ENCODE measurements at regions not wholly inside any gene's neighbourhood (a gene's known extent, or its start where the extent isn't known, plus 50 kb on each side); places are given as distances from the start of the nearest gene placed in this dataset.
"Not testable (repeated sequence)": the region's sequence is repeated elsewhere in the genome, so short reads cannot be mapped to it uniquely, and the experiment has no call there.

DNA sequence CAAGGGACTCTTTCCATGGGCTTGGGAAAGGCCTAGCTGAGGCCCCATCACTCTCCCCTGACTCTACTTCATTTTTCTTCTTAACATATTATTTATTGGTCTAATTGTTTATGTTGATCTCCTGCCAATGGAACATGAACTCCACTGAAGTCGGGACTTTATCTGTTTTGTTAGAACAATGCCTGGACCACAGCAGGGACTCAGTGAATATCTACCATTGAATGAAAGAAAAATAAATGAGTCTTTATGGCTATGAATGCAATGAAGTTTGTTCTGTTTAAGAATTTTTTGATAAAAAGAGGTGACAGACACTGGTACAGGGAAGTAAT is 112.3 kb downstream of the ADAMTS15 start:
- H3K4me3 ChIP-seq = no peak overlapping the region
- DNase-seq (ENCODE audit: low spot score) = no peak
- no peak overlapping the region for H3K27ac ChIP-seq
- TF ChIP-seq, protein P1, sequence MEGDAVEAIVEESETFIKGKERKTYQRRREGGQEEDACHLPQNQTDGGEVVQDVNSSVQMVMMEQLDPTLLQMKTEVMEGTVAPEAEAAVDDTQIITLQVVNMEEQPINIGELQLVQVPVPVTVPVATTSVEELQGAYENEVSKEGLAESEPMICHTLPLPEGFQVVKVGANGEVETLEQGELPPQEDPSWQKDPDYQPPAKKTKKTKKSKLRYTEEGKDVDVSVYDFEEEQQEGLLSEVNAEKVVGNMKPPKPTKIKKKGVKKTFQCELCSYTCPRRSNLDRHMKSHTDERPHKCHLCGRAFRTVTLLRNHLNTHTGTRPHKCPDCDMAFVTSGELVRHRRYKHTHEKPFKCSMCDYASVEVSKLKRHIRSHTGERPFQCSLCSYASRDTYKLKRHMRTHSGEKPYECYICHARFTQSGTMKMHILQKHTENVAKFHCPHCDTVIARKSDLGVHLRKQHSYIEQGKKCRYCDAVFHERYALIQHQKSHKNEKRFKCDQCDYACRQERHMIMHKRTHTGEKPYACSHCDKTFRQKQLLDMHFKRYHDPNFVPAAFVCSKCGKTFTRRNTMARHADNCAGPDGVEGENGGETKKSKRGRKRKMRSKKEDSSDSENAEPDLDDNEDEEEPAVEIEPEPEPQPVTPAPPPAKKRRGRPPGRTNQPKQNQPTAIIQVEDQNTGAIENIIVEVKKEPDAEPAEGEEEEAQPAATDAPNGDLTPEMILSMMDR (IDR thresholded peaks at IDR 0.05) = no peak

DNA sequence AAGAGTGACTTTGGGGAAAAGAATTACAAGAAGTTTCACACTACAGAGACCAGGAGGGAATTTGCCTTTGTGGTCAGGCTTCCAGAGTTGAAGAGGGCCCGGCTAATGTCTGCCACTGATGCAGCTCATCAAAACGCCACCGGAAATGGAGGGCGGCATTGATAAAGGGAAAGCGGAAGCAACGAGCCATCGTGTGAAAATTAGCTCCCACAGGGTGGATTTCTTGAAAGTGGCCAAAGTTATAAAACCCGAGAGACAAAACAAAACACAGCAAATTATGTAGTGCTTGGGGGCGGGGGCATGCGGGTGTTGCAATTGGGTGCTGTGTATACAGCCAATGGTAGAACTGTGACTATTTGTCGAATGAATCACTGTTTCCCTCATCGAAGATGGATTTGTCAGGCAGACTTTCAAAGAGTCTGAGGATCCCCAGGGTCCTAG is 113.0 kb downstream of the ADAMTS15 start:
- TF ChIP-seq, protein P1 (IDR thresholded peaks at IDR 0.05) = no peak
- Histone ChIP-seq H3K27ac (no peak overlapping the region), H3K4me3 (no peak overlapping the region)
- no peak for DNase-seq (ENCODE audit: low spot score)

DNA sequence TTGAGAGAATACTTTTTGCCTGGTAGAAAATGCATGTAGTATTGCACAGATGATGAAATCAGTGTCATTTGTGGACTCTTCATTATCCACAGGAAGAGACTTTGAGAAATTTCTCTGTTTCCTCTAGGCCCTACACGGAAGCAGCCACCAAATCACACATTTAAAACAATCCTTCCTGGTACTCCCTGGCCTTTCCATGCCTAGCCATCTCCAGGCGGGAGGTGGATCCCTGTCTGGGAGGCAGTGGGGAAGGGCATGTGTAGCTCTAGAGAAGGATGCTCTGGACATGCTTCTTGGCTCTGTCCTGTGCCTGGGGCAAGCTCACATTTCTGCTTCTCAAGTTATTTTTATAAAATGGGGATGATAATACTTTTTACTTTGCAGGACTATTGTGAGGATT is 114.1 kb downstream of the ADAMTS15 start:
- TF ChIP-seq, protein P1 (IDR thresholded peaks at IDR 0.05) = no peak

DNA sequence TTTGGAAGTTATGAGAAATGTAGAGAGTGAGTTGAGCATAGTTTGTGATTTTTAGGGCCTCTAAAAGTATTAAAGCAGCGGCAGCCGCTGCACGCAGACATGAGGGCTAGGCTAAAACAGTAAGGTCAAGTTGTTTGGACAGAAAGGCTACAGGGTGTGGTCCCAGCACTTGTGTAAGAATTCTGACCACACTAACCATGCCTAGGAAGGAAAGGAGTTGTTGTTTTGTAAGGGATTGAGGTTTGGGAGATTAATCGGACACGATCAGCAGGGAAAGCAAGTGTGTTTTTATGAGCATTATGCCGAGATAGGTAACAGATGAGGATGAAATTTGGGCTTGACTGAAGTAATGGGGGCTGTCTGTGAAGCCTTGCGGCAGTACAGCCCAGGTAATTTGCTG is 117.9 kb downstream of the ADAMTS15 start:
- H3K27ac ChIP-seq = peak overlapping the region in 1 of 2 donors; percentile 11
- not testable (repeated sequence) for H3K4me3 ChIP-seq; DNase-seq (ENCODE audit: low spot score)

More for the DNA sequence above, 114.1 kb downstream of the ADAMTS15 start:
- Histone ChIP-seq H3K4me3 (no peak overlapping the region), H3K27ac (no peak overlapping the region)
- DNase-seq (ENCODE audit: low spot score) = no peak

DNA sequence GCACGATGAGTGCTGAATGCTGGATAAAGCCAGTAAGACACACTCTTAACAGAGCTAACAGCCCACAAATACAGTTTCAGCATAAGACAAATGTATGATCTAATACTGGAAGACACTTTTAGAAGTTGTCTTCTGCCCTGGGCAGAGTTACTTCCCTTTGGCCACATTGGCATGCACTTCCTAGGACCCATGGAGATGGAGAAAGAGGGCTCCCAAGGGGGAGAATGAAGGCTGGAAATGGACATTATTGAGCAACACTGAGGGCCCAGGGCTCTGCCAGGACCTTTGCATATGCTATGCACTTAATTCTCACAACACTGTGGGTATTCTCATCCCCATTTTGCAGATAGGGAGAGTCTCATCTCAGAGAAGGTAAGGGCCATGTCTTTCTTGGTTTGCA is 123.1 kb downstream of the ADAMTS15 start:
- Histone ChIP-seq H3K4me3 (no peak overlapping the region), H3K27ac (no peak overlapping the region)
- TF ChIP-seq, protein P1 (IDR thresholded peaks at IDR 0.05) = no peak
- DNase-seq (ENCODE audit: low spot score) = no peak

DNA sequence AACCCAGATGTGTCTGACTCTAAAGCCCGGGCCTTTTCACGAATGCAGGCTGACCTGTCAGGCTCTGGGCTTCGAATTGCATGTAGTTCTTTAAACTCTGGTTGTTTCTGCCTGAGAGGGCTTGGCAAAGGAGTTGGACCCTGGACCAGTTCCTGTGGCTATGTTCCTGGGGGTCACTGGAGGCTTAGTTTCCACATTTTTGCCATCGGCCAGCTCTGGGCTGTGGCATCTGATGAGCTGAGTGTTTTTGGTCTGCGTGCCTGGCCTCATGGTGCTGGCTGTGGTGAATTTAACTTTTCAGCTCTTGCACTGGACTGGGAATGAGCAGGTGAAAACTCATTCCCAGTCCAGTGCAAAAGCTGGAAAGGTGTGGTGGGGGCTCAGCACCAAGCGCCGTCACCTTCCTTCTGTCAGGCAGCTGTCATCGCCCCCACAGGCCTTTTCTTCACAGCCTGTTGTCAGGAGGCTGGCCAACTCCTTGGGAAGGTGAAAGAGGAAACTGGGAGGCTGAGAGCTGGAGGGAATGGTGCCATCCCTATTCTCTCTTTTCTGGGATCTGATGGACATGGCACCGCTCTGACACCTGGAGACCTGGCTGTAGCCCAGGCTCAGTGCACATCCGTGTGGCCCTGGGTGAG is 123.6 kb downstream of the ADAMTS15 start:
- no peak overlapping the region for H3K27ac ChIP-seq
- no peak for DNase-seq (ENCODE audit: low spot score)
- no peak overlapping the region for H3K4me3 ChIP-seq
- TF ChIP-seq, protein P1 (IDR thresholded peaks at IDR 0.05) = no peak

DNA sequence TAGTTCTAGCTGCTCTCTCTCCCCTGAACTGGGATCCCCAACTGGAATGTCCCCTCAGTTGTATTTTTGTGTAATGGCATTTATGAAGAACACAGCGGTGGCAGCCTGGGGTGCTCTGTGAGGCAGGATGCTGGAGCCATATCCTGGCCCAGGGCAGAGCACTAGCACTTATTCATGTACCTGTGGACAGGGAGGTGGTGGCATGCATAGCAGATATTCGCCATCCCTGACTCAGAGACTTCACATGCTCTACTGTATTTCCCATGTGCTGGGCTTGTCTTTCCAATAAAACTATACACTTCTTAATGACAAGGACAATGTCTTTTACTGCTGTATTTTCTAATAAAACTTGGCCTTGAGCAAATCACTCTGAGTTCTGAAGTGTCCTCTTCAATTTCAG is 125.3 kb downstream of the ADAMTS15 start:
- Histone ChIP-seq H3K4me3 (no peak overlapping the region), H3K27ac (no peak overlapping the region)
- DNase-seq (ENCODE audit: low spot score) = no peak
- TF ChIP-seq, protein P1 (IDR thresholded peaks at IDR 0.05) = no peak
